ENCODE measurements at regions not wholly inside any gene's neighbourhood (a gene's known extent, or its start where the extent isn't known, plus 50 kb on each side); places are given as distances from the start of the nearest gene placed in this dataset.
"Not testable (repeated sequence)": the region's sequence is repeated elsewhere in the genome, so short reads cannot be mapped to it uniquely, and the experiment has no call there.

- Mint-ChIP-seq H3K36me3 (no peaks in the 10 kb centered on the region), H3K27ac (no peak overlapping the region), H3K27me3 (ENCODE audit: low read depth) (no peaks in the 10 kb centered on the region), H3K4me1 (no peaks in the 10 kb centered on the region), H3K4me3 (no peak overlapping the region), H3K9me3 (peaks cover 18% of the 10 kb centered on the region)
- no peak for TF ChIP-seq CTCF (IDR thresholded peaks at IDR 0.05; ENCODE audit: unreplicated experiment)
- no peak for DNase-seq (ENCODE audit: low spot score in 2 of 2, unreplicated experiment in 2 of 2)
Observed at GRCh38 chr3:162390891-162391290, 894.3 kb downstream of the OTOL1 start.

- Mint-ChIP-seq H3K4me1 (no peaks in the 10 kb centered on the region), H3K27ac (no peak overlapping the region), H3K9me3 (peaks cover 18% of the 10 kb centered on the region), H3K4me3 (no peak overlapping the region), H3K27me3 (ENCODE audit: low read depth) (no peaks in the 10 kb centered on the region), H3K36me3 (no peaks in the 10 kb centered on the region)
- no peak for DNase-seq (ENCODE audit: low spot score in 2 of 2, unreplicated experiment in 2 of 2)
- TF ChIP-seq CTCF (IDR thresholded peaks at IDR 0.05; ENCODE audit: unreplicated experiment), result no peak
Observed at GRCh38 chr3:162391301-162391700, 894.7 kb downstream of the OTOL1 start.

- TF ChIP-seq CTCF (IDR thresholded peaks at IDR 0.05; ENCODE audit: unreplicated experiment), result no peak
- Mint-ChIP-seq H3K4me1 (no peaks in the 10 kb centered on the region), H3K27ac (no peak overlapping the region), H3K36me3 (no peaks in the 10 kb centered on the region), H3K9me3 (peaks cover 26% of the 10 kb centered on the region), H3K27me3 (ENCODE audit: low read depth) (no peaks in the 10 kb centered on the region), H3K4me3 (no peak overlapping the region)
- DNase-seq (ENCODE audit: low spot score in 2 of 2, unreplicated experiment in 2 of 2), result no peak
Observed at GRCh38 chr3:162395496-162395895, 898.9 kb downstream of the OTOL1 start.

GRCh38 chr3:162398554-162398953 lies 901.9 kb downstream of the OTOL1 start:
- Mint-ChIP-seq H3K27ac (no peak overlapping the region), H3K4me1 (no peaks in the 10 kb centered on the region), H3K9me3 (peaks cover 19% of the 10 kb centered on the region), H3K36me3 (no peaks in the 10 kb centered on the region), H3K27me3 (ENCODE audit: low read depth) (no peaks in the 10 kb centered on the region), H3K4me3 (no peak overlapping the region)
- no peak for DNase-seq (ENCODE audit: low spot score in 2 of 2, unreplicated experiment in 2 of 2)
- TF ChIP-seq CTCF (IDR thresholded peaks at IDR 0.05; ENCODE audit: unreplicated experiment), result no peak

- H3K27ac Mint-ChIP-seq, result no peak overlapping the region
- peaks cover 13% of the 10 kb centered on the region for H3K9me3 Mint-ChIP-seq
- no peaks in the 10 kb centered on the region for H3K36me3 Mint-ChIP-seq
- no peak overlapping the region for H3K4me3 Mint-ChIP-seq
- no peaks in the 10 kb centered on the region for H3K4me1 Mint-ChIP-seq
- H3K27me3 Mint-ChIP-seq (ENCODE audit: low read depth), result no peaks in the 10 kb centered on the region
- DNase-seq (ENCODE audit: low spot score in 2 of 2, unreplicated experiment in 2 of 2), result no peak
- no peak for TF ChIP-seq CTCF (IDR thresholded peaks at IDR 0.05; ENCODE audit: unreplicated experiment)
Observed at GRCh38 chr3:162400697-162401096, 904.1 kb downstream of the OTOL1 start.

- DNase-seq (ENCODE audit: low spot score in 2 of 2, unreplicated experiment in 2 of 2); H3K9me3 Mint-ChIP-seq; H3K27me3 Mint-ChIP-seq (ENCODE audit: low read depth); H3K4me1 Mint-ChIP-seq; H3K36me3 Mint-ChIP-seq; H3K4me3 Mint-ChIP-seq; H3K27ac Mint-ChIP-seq: not testable (repeated sequence)
Observed at GRCh38 chr3:162411556-162411955, 914.9 kb downstream of the OTOL1 start.

Data from mesothelial cell of epicardium (in vitro differentiated cells).